GM23338 (cell line): ENCODE measurements at regions not wholly inside any gene's neighbourhood (a gene's known extent, or its start where the extent isn't known, plus 50 kb on each side); places are given as distances from the start of the nearest gene placed in this dataset.

Experiments
- CREB1 ChIP-seq: fragments of 250-450 bp; sonication (Bioruptor Pico); IDR thresholded peaks from 2 replicates; pipeline ENCODE4 v1.5.0; 2020; ENCODE audit warnings: low read depth, mild to moderate bottlenecking, moderate library complexity
- CTCF ChIP-seq, 2 experiments: fragments of 200-600 bp in 1 of 2; sonication (generic) in 1 of 2; conservative IDR thresholded peaks; 2 replicates each; pipeline versions ENCODE4 v1.5.1 to v1.6.1; 2016 to 2017; ENCODE audit warnings: antibody characterized with exemption in 2 of 2, low read depth in 2 of 2, mild to moderate bottlenecking in 2 of 2, moderate library complexity in 1 of 2
- ETS1 ChIP-seq: IDR thresholded peaks from 2 replicates; pipeline ENCODE4 v1.6.1; 2016; ENCODE audit warnings: antibody characterized with exemption
- EZH2 ChIP-seq: fragments of 200-600 bp; sonication (generic); IDR thresholded peaks from one replicate; pipeline ENCODE4 v1.8.0; 2017; ENCODE audit warnings: antibody characterized with exemption, mild to moderate bottlenecking, low read depth; ENCODE audit not compliant: unreplicated experiment
- EZH2phosphoT487 ChIP-seq: fragments of 200-600 bp; sonication (generic); IDR thresholded peaks from one replicate; pipeline ENCODE4 v1.8.1; 2018; ENCODE audit warnings: antibody characterized with exemption; ENCODE audit not compliant: unreplicated experiment
- JUNB ChIP-seq: IDR thresholded peaks from one replicate; pipeline ENCODE4 v1.6.1; 2016; ENCODE audit warnings: antibody characterized with exemption; ENCODE audit not compliant: unreplicated experiment
- NANOG ChIP-seq: IDR thresholded peaks from 2 replicates; pipeline ENCODE4 v1.6.1; 2016; ENCODE audit warnings: antibody characterized with exemption, borderline replicate concordance
- POLR2AphosphoS5 ChIP-seq: IDR thresholded peaks from 2 replicates; pipeline ENCODE4 v1.6.1; 2016; ENCODE audit warnings: antibody characterized with exemption, low read depth
- REST ChIP-seq: IDR thresholded peaks from one replicate; pipeline ENCODE4 v1.6.1; 2018; ENCODE audit warnings: antibody characterized with exemption; ENCODE audit not compliant: unreplicated experiment
- STAT1 ChIP-seq: IDR thresholded peaks from one replicate; pipeline ENCODE4 v1.6.1; 2016; ENCODE audit warnings: antibody characterized with exemption; ENCODE audit not compliant: unreplicated experiment
- ZNF114 ChIP-seq: fragments of 250-450 bp; sonication (Bioruptor Pico); IDR thresholded peaks from 2 replicates; pipeline ENCODE4 v1.5.0; 2020; ENCODE audit warnings: mild to moderate bottlenecking, moderate library complexity
- ZNF331 ChIP-seq: fragments of 250-450 bp; sonication (Bioruptor Pico); IDR thresholded peaks from 2 replicates; pipeline ENCODE4 v1.5.0; 2020; ENCODE audit warnings: low read depth, mild to moderate bottlenecking, moderate library complexity
- ZNF462 ChIP-seq: fragments of 250-450 bp; sonication (Bioruptor Pico); IDR thresholded peaks from 2 replicates; pipeline ENCODE4 v1.5.0; 2020; ENCODE audit warnings: mild to moderate bottlenecking, moderate library complexity

- TF ChIP-seq CTCF (conservative IDR thresholded peaks at IDR 0.05; ENCODE audit: low read depth in 2 of 2) (no peak), EZH2phosphoT487 (no peak), POLR2AphosphoS5 (no peak), EZH2 (no peak), NANOG (no peak), CREB1 (CRISPR knock-in tag) (no peak), JUNB (no peak), ETS1 (no peak), REST (no peak), ZNF331 (CRISPR knock-in tag) (no peak), STAT1 (no peak), ZNF114 (CRISPR knock-in tag) (no peak), ZNF462 (CRISPR knock-in tag) (no peak)
Observed at GRCh38 chr2:228902176-228902575, 368.9 kb downstream of the PID1 start.
